NCI-H69 (cell line): ENCODE measurements at regions not wholly inside any gene's neighbourhood (a gene's known extent, or its start where the extent isn't known, plus 50 kb on each side); places are given as distances from the start of the nearest gene placed in this dataset.
"Not testable (repeated sequence)": the region's sequence is repeated elsewhere in the genome, so short reads cannot be mapped to it uniquely, and the experiment has no call there.

ENCODE experiments used
- DNase-seq: peaks from one replicate; lab custom pipeline; 2025; lab: John Stamatoyannopoulos, UW

DNA sequence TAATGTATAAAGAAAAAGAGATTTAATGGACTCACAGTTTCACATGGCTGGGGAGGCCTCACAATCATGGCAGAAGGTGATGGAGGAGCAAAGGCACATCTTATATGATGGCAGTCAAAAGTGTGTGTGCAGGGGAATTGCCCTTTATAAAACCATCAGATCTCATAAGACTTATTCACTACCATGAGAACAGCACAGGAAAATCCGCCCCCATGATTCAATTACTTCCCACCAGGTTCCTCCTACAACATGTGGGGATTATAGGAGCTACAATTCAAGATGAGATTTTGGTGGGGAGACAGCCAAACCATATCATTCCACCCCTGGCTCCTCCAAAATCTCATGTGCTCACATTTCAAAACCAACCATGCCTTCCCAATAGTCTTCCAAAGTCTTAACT, 82.5 kb upstream of the ANKRD1 start:
- DNase-seq, result not testable (repeated sequence)

DNA sequence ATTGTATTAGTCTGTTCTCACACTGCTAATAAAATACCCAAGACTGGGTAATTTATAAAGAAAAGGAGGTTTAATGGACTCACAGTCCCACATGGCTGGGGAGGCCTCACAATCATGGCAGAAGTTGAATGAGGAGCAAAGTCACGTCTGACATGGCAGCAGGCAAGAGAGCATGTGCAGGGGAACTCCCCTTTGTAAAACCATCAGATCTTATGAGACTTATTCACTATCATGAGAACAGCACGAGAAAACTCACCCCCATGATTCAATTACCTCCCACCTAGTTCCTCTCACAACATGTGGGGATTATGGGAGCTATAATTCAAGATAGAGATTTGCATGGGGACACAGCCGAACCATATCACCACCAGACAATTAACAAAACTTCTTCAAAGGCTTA, 84.4 kb upstream of the ANKRD1 start:
- not testable (repeated sequence) for DNase-seq

DNA sequence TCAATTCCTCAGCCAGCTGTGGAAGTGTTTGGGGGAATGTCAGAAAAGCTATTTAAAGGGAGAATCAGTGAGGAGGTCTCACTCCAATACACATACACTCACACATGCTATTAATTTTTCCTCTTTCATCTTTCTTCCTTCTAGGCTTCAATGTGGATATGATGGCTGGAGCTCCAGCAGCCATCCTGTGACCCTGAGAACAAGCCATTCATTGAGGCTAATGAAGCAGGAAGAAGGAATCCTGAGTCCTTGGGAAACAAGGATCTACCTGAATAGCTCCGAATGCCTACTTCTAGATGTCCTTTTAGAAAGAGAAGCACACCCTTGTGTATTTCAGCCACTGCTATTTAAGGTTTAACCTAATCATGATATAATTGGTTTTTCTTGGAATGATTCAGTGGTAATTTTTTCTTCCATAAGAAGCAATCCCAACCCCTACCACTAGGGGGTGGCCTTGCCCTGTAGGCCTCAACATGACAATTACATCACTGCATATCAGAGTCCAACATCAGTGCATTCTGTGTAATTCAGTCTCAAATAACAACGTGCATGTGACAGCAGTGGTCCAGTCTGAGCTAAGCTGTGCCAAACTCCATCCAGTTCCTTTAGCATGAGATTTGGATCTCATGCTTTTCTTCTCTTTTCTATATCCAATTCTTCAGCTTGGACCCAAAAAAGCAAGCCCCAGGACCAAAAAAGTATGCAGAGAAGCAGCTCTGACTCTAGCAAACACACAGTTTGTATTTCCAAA, 85.3 kb upstream of the ANKRD1 start:
- peak; percentile 34 for DNase-seq

DNA sequence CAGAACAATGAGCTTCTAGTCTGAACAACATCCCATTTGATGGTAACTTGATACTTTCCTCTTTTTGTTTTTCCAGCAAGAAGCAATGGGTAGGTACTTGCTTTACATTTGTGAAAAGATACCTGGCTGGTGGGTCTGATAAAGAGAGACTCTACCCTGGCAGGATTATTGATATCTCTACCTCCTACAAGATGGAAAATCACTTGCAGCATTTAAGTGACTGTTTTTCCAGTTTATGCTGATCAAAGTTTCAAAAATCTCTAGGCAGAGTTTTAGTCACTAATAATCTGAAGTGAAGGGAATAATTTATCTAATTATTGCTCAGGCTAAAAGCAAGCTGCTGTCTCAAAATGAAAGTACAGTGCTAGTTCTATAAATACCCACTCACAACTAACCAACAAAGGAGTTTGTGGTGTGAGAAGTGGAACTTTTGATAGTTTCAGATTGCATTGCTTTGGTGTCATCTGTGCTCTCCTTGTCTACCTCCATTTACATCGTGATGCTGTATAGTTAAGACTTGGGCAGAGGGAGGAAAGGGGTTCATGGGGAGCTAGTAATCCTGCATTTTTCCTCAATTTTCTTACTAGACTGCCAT, 86.0 kb upstream of the ANKRD1 start:
- no peak for DNase-seq

DNA sequence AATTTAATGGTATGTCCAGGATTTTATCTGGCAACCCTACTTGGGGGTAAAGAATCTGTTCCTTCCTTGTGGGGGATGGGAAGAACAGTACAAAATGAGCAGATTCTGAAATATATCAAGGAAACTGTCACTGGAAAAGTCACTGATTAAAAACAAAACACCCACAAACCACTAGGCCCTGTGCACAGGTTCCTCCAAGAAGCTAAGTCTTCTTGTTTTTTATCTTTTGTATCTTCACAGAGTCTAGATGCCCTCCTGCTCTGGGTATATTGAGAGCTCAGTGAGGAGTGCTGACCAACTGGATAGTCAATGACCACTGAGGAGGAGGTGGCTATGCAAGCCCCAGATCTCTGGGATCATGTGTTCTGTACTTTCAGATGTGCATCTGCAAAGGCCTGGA, 86.8 kb upstream of the ANKRD1 start:
- no peak for DNase-seq

DNA sequence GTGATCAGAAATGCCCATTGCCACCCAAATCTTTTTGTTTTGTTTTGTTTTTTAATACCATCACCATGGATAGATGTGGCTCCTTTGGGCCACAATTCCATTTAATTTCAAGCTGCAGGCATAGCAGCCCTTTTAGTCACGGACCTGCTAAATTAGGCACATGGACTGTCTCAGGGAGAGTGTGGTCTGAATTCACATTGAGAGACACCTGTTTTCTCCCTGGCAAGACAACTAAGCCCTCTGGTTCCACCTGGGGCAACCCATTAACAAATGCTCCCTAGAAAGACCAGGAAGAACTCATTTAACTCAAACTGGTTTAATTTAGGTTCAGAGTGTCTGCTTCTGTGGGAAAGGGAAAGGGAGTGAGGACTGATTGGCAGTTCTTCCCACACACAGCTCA, 88.2 kb upstream of the ANKRD1 start:
- DNase-seq, result no peak

DNA sequence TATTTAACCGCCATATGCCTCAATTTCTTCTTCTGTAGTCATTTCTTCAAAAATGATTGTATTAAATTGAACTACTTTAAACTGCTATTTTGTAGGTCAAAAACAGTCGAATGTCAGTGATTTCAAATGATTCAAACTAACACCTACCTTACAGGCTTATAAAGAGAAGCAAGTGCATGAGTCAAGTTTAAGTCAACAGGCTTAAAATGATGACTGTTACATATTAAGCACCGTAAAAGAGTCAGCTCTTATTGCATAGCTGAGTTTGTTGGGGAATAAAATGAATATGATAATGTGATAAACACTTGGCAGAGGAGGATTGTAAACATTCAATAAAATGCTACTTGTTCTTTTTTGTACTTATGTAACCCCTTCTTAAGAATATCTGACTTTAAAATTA, 90.1 kb upstream of the ANKRD1 start:
- no peak for DNase-seq

DNA sequence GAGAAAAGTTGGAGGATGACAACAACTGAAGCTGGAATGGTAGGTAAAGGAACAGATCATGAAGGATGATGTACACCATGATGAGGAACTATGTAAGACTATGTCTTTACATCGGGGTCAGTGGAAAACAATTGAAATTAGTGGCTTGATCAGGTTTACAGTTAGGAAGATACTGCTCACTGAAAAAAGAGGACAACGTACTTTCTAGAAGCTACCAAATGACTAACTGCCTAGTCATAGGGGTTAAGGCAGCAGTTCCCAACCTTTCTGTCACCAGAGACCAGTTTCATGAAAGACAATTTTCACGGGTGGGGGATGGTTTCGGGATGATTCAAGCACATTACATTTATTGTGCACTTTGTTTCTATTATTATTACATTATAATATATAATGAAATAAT, 91.6 kb upstream of the ANKRD1 start:
- DNase-seq, result no peak

DNA sequence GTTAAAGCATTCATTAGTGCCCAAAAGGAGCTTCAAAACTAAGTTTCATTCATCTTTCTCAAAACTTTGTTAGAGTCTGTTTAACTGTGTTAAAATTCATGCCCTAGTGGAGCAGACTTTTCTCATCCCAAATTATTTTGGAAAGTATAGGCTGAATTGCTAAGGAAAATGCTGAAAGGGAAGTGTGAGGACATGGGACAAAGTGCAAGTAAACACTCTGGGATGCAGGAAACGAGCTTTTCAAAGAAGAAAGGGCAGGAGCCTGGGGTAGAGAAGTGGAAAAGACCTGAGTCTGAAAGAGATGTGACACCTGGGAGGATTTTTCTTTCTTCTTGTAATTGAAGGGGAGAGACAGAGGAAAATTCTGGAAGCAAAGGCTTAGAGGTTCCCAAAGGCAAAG, 93.1 kb upstream of the ANKRD1 start:
- no peak for DNase-seq

DNA sequence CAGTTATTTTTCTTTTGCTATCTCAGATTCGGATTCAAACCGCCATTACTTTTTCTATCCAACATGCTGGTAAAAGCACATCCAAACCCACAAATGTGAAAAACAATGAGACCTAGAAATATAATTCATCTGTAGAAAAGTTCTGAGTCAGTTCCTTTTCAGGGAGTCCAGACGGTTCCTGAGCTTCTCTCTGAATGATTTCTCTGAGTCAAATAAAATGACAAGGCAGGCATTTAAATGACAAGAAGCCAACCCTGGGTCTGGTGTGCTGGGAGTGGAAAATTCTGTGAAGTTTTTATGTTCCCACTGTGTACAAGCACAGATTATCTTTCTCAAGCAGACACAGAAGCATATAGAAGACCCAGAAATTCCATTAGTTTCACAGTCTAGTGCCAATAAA, 96.3 kb upstream of the ANKRD1 start:
- DNase-seq, result no peak

DNA sequence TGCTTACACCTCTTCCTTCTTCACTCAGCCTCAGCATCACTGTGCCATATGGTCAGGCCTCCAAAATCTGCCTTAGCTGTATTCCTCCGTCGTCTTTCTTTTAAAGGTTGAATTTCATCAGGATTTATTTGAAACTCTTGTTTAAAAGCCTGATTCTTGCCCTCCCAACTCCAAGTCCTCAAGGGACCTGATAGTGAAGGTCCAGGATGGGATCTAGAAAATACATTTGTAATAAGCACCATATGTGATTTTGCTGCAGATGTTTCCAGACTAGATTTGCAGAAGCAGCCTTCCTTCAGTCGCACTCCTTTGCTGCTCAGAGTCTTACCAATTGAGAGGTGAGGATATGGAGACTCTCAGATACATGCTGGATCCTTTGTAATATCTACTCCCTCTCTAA, 101.0 kb upstream of the ANKRD1 start:
- no peak for DNase-seq

DNA sequence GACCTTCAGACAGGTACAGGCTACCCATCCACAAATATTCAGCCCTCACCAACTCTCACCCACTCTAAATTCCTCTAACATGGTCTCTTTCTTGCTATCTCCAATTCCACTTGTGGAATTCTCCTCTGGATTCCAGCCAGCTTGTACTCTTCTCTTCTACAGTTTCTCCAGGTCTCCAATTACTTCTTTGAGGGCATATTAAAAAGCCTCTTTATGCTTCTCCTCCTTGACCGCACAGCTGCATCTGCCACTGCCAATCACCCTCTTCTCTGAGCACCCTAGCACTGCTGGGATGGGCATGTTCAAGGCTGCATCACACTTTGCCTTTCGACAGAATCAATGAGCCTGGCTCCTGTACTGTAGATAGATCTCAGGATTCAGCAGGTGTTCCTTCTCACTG, 101.5 kb upstream of the ANKRD1 start:
- DNase-seq, result no peak

DNA sequence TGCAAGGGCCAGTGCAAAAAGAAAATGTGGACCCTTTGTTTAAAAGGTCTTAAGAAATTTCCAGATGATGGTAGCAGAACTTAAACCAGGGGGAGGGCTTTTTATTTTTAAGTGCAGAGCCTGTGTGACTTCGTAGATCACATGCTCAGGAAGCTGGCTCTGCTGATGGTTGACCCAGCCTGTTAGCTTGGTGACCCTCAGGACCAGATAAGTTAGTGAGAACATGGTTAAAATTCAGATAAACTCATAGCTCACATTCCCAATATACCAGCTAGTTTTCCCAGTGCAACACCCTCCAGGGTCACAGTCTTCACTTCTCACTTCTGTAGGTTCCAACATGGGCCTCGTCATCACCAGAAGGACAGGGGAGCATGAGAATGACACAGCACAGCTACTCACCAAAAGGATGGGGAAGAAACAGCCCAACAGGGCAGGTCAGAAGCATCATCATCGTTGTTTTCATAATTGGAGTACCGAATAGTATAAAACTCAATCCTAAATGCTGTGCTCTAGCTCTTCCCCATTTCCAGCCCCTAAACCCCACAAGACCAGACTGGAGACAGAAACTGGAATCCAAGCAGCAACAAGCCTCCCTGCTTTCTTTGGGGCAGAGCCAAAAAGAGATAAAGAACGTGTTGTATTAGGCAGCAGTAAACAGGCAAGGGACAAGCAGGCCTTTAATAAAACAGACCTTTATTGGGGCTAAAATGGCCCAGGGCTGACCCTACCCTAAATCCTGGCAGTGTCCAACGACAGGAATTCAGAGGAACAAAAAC, 102.2 kb upstream of the ANKRD1 start:
- no peak for DNase-seq

DNA sequence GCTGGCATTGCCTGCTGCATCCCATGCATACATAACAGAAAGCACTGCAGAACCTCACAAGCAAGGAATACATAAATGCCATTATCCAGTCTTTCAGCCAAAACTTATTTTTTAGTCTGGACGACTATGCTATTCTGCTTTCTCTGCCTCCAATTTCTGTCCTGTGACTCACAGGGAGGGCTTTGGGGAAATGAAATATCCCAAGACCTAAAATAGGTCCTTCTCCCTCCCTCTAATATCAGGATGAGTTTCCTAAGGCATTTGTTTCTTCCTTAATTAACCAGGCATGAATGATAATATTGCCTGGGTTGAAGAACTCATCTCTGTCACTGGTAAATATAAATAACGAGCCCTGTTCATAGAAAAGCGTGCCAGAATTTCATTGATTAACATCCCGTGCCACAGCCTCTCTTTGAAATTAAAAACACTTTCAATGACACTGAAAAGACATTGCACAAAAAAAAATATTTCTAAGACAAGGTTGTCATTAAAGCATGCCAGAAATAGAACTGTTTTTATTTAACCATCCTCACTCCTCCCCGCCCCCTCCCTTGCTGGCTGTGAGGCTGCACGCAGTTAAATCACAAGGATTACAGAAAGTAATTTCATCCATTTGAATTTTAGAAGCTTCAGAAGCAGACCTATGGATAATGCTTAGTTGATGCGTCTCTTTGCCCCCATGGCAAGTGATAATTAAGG, 103.0 kb upstream of the ANKRD1 start:
- no peak for DNase-seq

DNA sequence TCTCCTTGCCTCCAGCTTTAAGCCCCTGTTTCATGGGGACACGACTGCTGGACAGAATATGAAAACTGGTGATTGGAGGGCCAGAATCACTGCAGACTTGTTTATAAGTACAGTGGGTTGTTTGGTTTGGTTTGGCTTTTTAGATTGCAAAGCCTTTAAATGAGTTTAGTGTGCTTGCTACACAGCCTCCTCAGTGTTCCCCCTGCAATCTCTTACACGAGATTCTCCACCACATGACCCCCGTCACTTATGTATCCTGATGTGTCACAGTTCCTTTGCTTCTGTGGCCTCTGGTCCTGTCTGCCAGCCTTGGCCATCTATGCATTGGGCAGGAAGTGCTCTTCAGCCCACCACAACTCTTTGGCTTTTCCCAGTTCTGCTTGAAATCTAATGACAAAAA, 103.7 kb upstream of the ANKRD1 start:
- DNase-seq, result no peak

DNA sequence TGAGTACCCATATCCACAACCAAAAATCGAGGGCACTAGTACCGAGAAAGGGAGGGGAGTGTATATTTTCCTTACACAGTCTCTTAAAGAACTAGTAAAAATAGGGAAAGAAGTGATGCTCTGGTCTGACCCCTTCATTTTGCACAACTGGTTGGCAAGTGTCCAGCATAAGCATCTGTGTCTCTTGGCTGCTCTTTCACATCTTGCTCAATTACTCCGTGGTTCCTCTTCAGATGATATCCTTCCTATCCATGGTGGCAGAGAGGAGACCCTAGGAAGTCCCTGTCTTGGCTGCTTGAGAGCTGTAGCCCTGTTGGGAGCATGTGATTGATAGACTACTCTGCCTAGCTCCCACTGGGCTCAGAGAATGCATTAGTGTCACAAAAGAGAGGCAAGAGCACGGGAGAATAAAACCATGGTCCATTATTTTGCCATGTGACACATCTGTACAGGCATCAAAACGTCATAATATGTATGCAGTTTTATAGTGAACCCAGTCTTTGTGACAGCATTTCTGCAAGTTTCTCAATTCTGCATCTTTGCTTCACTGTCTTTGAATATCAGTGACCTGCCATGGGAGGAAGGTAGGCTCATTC, 111.8 kb upstream of the ANKRD1 start:
- DNase-seq, result no peak

DNA sequence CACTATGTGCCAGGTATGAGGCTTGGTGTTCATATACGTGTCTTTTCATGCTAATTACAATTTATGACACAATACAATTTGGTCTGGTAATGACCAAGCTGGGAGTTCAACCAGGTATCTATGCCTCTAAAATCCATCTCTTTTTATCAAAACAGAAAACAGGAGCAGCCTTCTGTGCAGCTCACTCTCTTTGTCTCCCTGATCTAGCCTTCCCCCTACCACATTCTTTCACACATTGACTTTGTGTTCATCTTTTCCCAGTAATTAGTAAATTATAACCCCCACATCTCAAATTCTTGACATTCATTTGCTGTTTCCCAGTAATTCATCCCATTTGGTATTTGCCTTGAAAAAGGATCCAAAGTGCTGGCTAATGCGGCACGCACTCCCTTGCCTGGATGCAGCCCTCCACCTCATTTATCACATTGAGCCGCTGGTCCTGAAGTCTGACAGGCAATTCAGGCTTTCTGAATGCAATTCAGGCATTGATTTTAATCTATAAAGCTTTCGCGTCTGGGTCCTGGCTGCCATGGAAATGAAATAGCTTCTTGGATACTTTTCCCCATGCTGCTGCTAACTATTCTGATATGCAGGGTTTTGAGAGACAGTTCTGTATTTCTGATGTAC, 112.5 kb upstream of the ANKRD1 start:
- DNase-seq, result no peak

DNA sequence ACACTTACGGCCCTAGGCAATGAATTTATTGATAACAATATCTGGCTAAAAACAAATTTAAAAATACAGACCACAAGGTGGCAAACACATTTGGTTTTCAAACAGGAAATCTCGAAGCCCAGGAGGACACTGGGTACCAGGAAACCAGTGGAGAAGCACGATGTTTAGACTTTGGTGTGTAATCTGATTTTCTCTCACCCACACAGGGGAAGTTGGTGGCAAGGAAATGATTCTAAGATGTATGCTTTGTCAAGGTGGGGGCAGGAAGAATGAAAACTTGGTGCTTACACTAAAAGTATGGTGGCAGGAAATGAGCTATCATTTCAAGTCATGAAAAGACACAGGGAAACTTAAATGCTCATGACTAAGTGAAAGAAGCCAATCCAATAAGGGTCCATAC, 113.2 kb upstream of the ANKRD1 start:
- no peak for DNase-seq

DNA sequence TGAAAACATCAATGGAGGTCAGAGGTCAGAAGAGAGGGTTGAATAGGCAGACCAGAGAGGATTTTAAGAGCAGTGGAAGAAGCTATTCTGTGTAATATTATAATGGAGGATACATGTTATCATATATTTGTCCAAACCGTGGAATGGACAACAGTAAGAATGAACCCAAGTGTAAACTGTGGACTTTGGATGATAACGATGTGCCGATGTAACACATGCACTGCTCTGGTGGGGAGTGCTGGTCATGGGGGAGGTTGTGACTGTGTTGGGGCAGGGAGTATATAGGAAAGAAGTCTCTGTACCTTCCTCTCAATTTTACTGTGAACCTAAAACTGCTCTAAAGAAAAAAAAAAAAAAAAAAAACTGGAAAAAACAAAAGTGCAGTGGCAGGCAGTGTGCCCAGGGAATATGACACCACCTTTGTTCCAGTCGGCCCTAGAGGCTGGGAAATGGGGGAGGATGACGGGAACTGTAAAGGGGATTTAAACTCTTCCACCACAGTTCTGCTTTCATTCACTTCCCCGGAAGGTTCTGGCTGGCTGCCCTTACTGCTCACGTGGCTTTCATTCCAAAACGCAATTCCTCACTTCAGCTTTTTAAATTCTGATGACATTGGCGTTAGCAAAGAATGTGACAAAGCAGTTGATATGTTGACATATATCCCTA, 113.7 kb upstream of the ANKRD1 start:
- peak; percentile 1 for DNase-seq

DNA sequence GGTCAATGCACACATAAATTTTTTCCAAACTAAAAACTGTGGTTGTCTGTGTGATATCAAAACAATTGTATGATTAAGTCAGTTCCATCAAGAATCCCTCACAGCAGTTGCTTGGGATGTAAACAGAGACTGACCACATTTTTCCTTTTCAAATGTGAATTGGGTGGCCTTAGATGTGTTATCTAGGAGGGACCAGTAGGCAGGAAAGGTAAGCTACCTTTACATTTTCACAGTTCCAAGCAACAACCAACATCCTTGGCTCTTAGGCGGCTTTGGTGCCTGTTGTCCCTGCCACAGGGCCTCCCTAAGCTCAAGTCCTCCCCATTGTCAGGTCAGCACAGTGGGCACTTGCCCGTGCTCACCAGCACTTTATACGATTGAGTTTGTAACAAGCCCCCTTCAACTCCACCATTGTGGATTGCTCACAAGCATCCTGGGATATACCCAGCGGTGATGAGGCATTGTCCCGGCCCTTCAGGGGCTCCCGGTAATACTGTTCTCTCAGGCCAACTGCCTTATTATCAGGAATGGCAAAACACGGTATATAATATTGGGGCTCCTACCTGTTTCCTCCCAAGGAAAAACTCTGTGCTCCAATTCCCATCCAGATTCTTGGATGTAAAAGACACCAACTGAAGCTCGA, 114.9 kb upstream of the ANKRD1 start:
- DNase-seq, result no peak
